GM20000 (cell line): ENCODE measurements at regions not wholly inside any gene's neighbourhood (a gene's known extent, or its start where the extent isn't known, plus 50 kb on each side); places are given as distances from the start of the nearest gene placed in this dataset.

Experiments
- DNase-seq: peaks from one replicate; pipeline ENCODE4 v3.0.0; 2012; ENCODE audit warnings: low spot score
- TF ChIP-seq, protein P1 (sequence below): IDR thresholded peaks from 2 replicates; pipeline ENCODE4 v1.5.1; 2012; ENCODE audit warnings: mild to moderate bottlenecking, control low read depth; ENCODE audit errors: extremely low read depth, missing control alignments

DNA sequence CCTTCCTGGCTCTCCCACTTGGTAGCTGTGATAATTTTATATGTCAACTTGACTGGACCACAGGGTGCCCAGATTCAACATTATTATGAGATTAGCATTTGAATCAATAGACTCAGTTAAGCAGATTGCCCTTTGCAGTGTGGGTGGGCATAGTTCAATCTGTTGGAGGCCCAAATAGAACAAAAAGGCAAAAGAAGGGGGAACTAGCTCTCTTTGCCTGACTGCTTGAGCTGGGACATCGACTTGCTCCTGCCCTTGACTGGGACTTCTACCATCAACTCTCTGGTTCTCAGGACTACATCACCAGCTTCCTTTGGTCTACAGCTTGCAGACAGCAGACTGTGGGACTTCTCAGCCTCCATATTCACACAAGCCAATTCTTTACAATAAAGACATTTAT lies 1189.2 kb downstream of the BCL11B start:
- TF ChIP-seq, protein P1, sequence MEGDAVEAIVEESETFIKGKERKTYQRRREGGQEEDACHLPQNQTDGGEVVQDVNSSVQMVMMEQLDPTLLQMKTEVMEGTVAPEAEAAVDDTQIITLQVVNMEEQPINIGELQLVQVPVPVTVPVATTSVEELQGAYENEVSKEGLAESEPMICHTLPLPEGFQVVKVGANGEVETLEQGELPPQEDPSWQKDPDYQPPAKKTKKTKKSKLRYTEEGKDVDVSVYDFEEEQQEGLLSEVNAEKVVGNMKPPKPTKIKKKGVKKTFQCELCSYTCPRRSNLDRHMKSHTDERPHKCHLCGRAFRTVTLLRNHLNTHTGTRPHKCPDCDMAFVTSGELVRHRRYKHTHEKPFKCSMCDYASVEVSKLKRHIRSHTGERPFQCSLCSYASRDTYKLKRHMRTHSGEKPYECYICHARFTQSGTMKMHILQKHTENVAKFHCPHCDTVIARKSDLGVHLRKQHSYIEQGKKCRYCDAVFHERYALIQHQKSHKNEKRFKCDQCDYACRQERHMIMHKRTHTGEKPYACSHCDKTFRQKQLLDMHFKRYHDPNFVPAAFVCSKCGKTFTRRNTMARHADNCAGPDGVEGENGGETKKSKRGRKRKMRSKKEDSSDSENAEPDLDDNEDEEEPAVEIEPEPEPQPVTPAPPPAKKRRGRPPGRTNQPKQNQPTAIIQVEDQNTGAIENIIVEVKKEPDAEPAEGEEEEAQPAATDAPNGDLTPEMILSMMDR: no peak
- DNase-seq: no peak

DNA sequence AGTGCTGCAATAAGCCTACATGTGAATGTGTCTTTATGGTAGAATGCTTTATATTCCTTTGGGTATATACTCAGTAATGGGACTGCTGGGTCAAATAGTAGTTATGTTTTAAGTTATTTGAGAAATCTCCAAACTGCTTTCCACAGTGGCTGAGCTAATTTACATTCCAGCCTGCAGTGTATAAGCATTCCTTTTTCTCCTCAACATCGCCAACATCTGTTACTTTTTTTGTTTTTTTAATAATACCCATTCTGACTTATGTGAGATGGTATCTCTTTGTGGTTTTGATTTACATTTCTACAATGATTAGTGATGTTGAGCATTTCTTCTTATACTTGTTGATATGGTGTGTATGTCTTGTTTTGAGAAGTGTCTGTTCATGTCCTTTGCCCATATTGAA lies 1186.2 kb downstream of the BCL11B start:
- TF ChIP-seq, protein P1: no peak
- no peak for DNase-seq

DNA sequence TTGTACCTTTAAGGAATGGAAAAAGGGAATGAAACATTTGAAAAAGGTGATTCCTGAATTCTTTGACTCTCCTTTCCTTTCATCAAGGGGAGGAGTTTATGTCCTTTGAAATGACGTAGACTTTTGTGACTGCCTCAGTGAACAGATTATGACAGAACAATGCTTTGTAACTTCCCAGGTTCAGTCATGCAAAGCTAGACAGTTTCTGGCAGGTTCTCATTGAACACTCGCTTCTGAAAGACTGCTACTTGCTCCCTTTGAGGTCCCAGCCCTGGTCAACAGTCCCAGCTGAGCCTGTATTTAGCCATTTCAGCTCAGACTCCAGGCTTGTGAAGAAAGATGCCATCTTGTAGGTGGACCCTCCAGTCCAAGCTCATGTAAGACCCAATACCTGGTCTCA lies 1178.9 kb downstream of the BCL11B start:
- TF ChIP-seq, protein P1: no peak
- no peak for DNase-seq

DNA sequence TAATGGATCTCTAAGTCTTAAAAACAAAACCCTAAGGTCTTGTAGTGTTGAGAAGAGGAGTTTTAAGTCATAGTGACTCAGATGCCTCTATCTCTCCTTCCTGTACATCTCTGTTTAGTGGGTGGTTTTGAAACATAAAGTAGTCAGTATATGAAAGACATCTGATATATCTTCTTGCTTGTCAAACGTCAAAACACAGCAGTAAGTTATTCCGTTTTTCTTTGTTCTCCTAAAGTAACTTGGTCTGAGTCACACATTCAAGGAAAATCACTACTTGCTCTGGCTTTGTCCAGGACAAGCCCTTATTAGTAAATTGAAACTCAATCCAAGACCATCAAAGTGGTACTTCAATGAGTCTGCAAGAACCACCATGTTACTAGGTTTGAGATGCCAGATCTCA lies 1172.5 kb downstream of the BCL11B start:
- TF ChIP-seq, protein P1: no peak
- no peak for DNase-seq

DNA sequence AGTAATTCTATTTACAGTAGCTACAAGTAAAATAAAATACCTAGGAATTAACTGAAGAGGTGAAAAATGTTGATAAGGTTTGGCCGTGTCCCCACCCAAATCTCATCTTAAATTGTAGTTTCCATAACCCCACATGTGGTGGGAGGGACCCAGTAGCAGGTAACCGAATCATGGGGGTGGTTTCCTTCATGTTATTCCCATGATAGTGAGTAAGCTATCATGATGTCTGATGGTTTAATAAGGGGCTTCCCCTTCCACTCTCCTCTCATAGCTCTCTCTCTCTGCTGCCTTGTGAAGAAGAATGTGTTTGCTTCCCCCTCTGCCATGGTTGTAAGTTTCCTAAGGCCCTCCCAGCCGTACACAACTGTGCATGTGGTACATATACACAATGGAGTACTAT lies 1170.7 kb downstream of the BCL11B start:
- TF ChIP-seq, protein P1: no peak
- no peak for DNase-seq

DNA sequence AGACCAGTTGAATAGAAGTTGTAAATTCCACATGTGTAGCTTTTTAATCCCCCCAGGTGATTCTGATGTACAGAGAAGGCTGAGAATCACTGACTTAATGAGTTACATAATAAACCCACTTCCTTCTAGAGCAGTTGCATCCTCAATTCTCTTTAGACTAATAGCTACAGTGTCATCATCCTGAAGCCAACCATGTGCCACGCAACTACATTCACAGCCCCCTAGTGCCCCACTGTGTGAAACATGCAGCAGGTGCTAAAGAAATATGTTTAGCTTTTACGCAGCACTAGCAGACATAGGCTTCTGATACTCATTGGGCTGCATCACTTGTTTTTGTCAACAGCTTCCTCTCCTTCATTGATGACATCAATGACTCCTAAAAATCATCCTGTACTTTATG lies 1168.3 kb downstream of the BCL11B start:
- no peak for DNase-seq

DNA sequence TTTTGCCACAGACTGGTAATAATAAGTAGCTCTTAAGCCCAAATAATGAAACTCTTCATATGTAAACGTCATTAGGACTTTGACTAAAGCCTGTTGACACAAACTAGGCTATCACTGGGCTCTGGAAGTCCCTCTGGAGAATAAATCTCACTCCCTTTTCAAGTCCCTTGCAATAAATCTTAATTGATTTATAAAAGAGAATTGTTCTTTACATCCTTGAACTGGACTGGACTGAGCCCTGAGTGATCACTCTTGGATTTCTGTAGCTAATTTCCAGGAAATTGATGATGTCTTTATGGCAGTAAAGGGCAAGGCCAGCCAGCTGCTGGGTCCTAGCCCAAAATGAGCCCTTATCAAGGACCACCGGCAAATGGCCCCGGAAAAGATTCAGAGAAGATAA lies 1162.7 kb downstream of the BCL11B start:
- no peak for DNase-seq
- TF ChIP-seq, protein P1: no peak

More for the DNA sequence above, 1168.3 kb downstream of the BCL11B start:
- TF ChIP-seq, protein P1: no peak

DNA sequence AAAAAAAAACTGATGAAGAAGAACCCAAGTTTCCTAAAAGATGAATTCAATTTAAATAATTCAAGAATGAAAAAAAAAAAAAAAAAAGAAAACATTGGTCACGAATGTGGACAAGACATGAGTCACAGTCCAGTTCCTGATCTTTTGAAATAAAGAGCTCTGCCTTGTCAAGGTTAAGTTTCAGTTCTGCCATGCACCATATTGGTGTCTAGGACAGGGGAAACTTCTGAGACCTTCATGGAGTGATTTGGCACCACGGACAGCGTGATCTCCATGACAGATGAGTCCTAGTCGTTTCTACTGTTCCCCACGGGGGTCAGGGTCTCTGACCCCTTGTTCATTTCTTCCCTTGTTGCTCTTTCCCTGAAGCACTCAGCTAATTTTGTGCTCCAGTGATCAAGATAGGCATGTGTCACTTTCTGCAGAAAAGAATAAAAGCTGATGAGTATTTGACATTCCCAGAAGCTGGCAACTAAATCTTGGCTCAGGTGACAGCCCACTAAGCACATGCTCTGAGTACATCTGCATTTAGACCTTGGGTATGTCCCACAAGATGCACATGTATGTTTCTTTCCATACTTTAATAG lies 1159.7 kb downstream of the BCL11B start:
- DNase-seq: no peak

More for the DNA sequence above, 1159.7 kb downstream of the BCL11B start:
- TF ChIP-seq, protein P1: no peak
